ENCODE measurements at regions not wholly inside any gene's neighbourhood (a gene's known extent, or its start where the extent isn't known, plus 50 kb on each side); places are given as distances from the start of the nearest gene placed in this dataset.

- DNase-seq, result no peak
Observed at GRCh38 chr20:6693178-6693807, 74.2 kb upstream of the BMP2 start.

GRCh38 chr20:6692566-6693173 is 74.8 kb upstream of the BMP2 start:
- DNase-seq, result no peak

GRCh38 chr20:6691516-6691915 is 76.0 kb upstream of the BMP2 start:
- no peak for DNase-seq

- no peak for DNase-seq
Observed at GRCh38 chr20:6689339-6689973, 78.0 kb upstream of the BMP2 start.

GRCh38 chr20:6686171-6686570 is 81.3 kb upstream of the BMP2 start:
- no peak for DNase-seq

GRCh38 chr20:6685626-6686025 is 81.9 kb upstream of the BMP2 start:
- DNase-seq, result no peak

GRCh38 chr20:6685181-6685582 is 82.3 kb upstream of the BMP2 start:
- no peak for DNase-seq

GRCh38 chr20:6683021-6683977 is 84.2 kb upstream of the BMP2 start:
- no peak for DNase-seq

GRCh38 chr20:6680854-6681253 is 86.6 kb upstream of the BMP2 start:
- no peak for DNase-seq

- no peak for DNase-seq
Observed at GRCh38 chr20:6680441-6680840, 87.0 kb upstream of the BMP2 start.

GRCh38 chr20:6679086-6679485 is 88.4 kb upstream of the BMP2 start:
- DNase-seq, result no peak

- DNase-seq, result no peak
Observed at GRCh38 chr20:6678101-6678500, 89.4 kb upstream of the BMP2 start.

GRCh38 chr20:6674831-6675230 is 92.7 kb upstream of the BMP2 start:
- no peak for DNase-seq

- no peak for DNase-seq
Observed at GRCh38 chr20:6673071-6673470, 94.4 kb upstream of the BMP2 start.

- no peak for DNase-seq
Observed at GRCh38 chr20:6671829-6672228, 95.7 kb upstream of the BMP2 start.

GRCh38 chr20:6668546-6668945 is 98.9 kb upstream of the BMP2 start:
- no peak for DNase-seq

- no peak for DNase-seq
Observed at GRCh38 chr20:6665621-6666355, 101.7 kb upstream of the BMP2 start.

- no peak for DNase-seq
Observed at GRCh38 chr20:6665161-6665560, 102.3 kb upstream of the BMP2 start.

- DNase-seq, result no peak
Observed at GRCh38 chr20:6664574-6664973, 102.9 kb upstream of the BMP2 start.

GRCh38 chr20:6663751-6664388 is 103.6 kb upstream of the BMP2 start:
- DNase-seq, result no peak

GRCh38 chr20:6663104-6663503 is 104.4 kb upstream of the BMP2 start:
- DNase-seq, result no peak
